Choroid plexus epithelial cell (primary cell): ENCODE measurements at regions not wholly inside any gene's neighbourhood (a gene's known extent, or its start where the extent isn't known, plus 50 kb on each side); places are given as distances from the start of the nearest gene placed in this dataset.
A peak's percentile ranks its signal among the peaks of the same experiment; 100 is the strongest.

Source experiments
- DNase-seq: peaks from one replicate; pipeline ENCODE4 v3.0.0-alpha.2; 2010; ENCODE audit warnings: low read depth
- H3K4me3 ChIP-seq: 2 replicates; pipeline ENCODE4 v1.5.1; 2011; ENCODE audit warnings: low read depth, mild to moderate bottlenecking, control low read depth, low read length, moderate library complexity
- TF ChIP-seq, protein P1 (sequence below): conservative IDR thresholded peaks from 2 replicates; pipeline ENCODE4 v1.5.1; 2011; ENCODE audit warnings: low read depth, mild to moderate bottlenecking, control low read depth, inconsistent platforms, low read length, moderate library complexity

DNA sequence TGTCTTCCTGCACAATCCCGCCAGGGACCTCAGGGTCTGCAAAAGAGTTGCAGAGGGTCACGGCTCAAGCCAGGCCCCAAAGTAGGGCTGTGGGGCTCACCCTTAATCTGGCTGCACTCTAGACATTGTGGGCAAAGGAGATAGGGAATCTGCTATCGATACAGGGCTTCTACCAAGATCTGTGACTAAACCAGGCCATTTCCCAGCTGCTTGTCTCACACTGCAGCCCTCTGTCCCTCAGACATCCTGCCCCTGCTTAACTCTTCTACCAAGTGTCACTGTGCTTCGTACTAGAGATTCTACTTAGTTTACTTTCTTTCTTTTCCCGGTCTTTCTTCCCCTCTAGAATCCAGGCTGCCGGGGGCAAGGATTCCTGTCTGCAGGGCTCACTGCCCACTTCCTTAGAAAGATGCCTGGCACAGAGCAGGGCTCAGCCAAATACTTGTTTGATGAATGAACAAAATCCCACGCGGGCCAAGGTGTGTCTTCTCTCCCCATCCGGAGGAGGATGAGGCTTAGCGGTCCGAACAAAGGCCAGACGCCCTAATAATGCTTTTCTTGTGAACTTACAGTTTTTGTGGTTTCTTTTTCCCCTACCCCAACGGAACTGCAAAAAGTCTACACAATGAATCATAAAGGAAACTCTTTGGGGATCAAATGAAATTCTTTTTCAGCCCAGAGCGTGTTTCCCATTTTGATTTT, 61.3 kb upstream of the ANO1 start:
- TF ChIP-seq, protein P1, sequence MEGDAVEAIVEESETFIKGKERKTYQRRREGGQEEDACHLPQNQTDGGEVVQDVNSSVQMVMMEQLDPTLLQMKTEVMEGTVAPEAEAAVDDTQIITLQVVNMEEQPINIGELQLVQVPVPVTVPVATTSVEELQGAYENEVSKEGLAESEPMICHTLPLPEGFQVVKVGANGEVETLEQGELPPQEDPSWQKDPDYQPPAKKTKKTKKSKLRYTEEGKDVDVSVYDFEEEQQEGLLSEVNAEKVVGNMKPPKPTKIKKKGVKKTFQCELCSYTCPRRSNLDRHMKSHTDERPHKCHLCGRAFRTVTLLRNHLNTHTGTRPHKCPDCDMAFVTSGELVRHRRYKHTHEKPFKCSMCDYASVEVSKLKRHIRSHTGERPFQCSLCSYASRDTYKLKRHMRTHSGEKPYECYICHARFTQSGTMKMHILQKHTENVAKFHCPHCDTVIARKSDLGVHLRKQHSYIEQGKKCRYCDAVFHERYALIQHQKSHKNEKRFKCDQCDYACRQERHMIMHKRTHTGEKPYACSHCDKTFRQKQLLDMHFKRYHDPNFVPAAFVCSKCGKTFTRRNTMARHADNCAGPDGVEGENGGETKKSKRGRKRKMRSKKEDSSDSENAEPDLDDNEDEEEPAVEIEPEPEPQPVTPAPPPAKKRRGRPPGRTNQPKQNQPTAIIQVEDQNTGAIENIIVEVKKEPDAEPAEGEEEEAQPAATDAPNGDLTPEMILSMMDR: no peak
- H3K4me3 ChIP-seq: no peak overlapping the region
- DNase-seq: peak; percentile 22

DNA sequence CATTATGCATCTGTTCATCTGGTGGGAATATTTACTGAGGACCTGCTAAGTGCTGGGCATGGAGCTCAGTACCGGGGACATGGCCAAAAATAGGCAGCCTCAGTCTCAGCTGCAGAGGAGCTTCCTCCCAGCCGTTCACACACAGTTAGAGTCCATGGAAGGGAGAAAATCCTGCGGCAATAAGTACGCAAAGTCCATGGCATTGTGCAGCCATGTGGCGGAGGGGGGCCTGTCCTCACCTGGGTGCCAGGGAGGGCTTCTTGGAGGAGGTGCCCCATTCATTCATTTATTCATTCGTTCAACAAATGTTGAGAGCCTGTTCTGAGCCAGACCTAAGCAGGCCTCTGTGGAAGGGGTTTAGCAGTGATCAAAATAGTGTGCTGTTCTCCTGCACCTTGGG, 59.3 kb upstream of the ANO1 start:
- no peak overlapping the region for H3K4me3 ChIP-seq
- DNase-seq: no peak
- TF ChIP-seq, protein P1: no peak

DNA sequence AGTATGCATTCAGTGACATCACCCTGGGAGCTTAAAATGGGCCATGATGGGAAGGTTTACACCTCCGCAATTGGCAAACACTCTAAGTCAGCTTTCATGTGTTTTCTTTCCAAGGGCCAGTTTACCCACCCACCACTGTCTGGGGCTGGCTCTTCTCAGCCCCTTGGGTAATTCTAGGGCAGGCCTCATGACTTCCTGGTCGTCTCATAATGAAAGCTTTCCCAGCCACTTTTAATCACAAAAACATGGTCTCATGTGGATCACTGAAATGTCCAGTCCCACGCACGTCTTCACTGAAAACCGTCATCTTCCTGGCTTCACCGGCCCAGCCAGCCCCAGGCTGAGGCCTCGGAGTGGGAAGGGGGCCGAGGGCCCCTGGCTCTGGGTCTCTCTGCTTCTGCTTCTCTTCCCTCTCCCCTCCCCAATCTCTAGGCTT, 58.5 kb upstream of the ANO1 start:
- TF ChIP-seq, protein P1: no peak
- no peak overlapping the region for H3K4me3 ChIP-seq
- no peak for DNase-seq

DNA sequence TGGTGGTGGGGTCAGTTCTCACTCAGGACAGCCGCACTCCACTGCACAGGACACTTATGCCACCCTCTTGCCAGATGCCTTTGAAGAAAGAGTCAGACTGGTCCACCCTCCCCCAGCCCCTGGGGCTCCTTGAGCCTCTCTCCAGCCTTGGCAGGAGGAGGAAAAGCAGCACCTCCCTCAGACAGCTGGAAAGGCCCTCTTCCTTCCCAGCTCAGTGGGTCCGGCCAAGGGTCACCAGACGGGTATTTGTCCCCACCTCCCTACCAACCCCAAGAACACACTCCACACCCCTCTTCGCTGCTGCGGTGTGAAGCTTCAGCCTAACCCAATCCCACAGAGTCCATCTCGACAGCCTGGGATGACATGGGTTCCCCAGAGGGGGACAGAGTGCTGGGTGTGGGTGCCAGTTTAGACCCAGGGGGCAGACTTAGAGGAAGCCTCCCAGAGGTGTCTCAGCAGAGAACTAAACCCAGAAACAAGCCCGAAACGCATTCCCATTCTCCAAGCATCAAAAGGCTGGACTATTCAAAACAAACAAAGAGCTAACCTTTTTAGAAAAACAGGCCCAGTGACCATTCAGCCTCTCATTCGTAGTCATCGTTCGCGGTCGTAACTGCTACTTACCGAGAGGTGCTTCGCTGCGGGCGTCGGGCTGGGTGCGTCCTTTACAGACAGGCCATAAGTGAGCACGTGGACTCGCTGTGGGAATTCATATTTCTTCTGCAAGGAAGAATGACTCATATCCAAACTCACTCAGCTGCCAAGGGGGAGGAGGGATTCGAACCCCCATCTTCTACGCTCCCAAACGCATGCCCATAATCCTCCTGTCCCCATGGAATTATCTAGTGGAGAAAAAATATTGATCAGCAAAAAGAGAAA, 57.5 kb upstream of the ANO1 start:
- no peak overlapping the region for H3K4me3 ChIP-seq
- TF ChIP-seq, protein P1: no peak
- DNase-seq: no peak

DNA sequence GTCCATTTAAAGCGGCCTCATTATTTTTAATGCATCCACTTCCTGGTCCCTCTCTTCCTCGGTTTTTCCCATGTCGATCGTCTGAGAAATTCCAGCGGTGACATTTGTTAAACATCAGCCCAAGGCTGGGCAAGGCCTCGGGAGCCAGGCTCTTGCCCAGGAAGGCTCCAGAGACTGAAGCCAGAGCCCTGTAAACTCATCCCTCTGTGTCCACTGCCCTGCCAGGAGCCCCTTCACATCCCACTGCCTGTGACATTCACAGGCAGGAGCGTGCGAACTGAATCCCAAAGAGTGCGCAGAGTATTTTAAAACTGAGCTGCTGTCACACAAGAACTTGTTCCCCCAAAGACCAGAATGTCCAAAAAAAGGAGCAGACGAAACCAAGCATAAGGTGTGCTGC, 56.5 kb upstream of the ANO1 start:
- TF ChIP-seq, protein P1: no peak
- DNase-seq: no peak
- H3K4me3 ChIP-seq: no peak overlapping the region

DNA sequence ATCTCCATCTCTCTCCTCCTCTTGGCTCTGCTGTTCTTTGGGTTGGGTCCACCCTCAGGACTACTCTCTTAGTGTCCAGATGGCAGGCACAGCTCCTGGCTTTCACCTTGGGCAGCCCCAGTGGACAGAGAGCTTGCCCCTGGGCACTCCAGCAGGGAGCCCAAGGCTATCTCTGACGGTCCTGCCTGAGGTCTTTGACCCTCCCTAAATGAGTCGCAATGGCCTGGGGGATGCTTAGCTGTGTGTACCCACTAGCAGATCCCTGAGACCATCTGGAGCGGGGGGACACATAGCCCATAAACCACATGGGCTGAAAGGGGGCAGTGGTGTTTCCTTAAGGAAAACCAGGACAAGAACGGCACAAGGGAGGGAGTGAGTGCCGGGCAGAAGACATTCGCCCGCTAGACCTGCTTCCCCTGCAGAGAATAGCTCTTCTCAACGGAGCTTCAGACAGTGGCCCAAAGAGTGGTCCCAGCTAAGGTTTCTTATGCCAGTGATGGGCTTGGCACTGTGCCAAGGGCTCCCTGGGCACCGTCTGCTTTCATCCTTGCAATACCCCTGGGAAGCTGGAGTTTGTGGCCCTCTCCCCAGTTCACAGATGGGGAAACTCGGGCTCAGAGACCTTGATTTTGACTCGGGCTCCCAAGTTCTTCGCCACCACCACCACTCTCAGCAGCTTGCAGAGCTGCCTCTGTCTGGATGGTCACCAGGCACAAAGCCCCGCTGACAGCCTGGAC, 53.9 kb upstream of the ANO1 start:
- no peak for DNase-seq
- no peak overlapping the region for H3K4me3 ChIP-seq
- TF ChIP-seq, protein P1: no peak
